ENCODE measurements at regions not wholly inside any gene's neighbourhood (a gene's known extent, or its start where the extent isn't known, plus 50 kb on each side); places are given as distances from the start of the nearest gene placed in this dataset.

DNA sequence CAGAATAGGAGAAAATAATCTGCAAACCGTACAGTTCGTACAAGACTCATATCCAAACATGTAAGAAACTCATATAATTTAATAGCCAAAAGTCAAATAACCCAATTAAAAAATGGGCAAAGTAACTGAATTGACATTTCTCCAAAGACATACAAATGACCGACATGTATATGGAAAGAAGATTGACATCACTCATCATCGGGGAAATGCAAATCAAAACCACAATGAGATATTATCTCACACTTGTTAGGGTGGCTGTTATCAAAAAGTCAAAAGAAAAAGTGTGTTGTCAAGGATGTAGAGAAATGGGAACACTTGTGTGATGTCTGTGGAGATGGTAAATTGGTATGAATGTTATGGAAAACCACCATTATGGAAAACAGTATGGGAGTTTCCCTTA, 70.5 kb upstream of the STXBP5 start:
- TF ChIP-seq, protein P1, sequence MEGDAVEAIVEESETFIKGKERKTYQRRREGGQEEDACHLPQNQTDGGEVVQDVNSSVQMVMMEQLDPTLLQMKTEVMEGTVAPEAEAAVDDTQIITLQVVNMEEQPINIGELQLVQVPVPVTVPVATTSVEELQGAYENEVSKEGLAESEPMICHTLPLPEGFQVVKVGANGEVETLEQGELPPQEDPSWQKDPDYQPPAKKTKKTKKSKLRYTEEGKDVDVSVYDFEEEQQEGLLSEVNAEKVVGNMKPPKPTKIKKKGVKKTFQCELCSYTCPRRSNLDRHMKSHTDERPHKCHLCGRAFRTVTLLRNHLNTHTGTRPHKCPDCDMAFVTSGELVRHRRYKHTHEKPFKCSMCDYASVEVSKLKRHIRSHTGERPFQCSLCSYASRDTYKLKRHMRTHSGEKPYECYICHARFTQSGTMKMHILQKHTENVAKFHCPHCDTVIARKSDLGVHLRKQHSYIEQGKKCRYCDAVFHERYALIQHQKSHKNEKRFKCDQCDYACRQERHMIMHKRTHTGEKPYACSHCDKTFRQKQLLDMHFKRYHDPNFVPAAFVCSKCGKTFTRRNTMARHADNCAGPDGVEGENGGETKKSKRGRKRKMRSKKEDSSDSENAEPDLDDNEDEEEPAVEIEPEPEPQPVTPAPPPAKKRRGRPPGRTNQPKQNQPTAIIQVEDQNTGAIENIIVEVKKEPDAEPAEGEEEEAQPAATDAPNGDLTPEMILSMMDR (IDR thresholded peaks at IDR 0.05) = no peak
- no peaks in the 10 kb centered on the region for H3K27me3 Mint-ChIP-seq (ENCODE audit: low read depth, poor library complexity)
- DNase-seq = no peak
- no peaks in the 10 kb centered on the region for H3K36me3 Mint-ChIP-seq (ENCODE audit: low read depth)
- H3K4me3 Mint-ChIP-seq = no peak overlapping the region
- peaks cover 6% of the 10 kb centered on the region for H3K4me1 Mint-ChIP-seq
- no peak overlapping the region for H3K27ac Mint-ChIP-seq
- no peaks in the 10 kb centered on the region for H3K9me3 Mint-ChIP-seq

DNA sequence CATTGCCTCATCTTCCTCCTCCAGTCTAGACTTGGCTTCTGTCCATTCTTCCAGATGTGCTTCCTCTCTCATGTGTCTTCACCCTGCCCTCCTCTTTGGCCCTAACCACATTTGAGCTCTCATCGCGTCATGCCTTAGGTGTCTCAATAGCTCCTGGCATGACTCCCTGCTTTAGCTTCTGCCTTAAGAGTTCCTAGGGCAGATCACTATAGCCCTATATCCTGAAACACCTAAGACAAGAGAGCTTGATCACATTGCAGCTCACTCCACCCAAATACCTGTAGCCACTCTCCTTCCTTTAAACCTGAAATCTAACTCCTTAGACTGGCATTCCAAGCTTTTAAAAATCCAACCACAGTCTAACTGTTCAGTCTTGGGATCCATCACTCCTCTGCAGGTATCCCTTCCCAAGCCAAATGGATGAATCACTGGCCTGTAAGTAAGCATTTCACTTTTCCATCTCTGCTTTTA, 69.0 kb upstream of the STXBP5 start:
- Mint-ChIP-seq H3K9me3 (no peaks in the 10 kb centered on the region), H3K27me3 (ENCODE audit: low read depth, poor library complexity) (peaks cover 4% of the 10 kb centered on the region), H3K4me1 (peaks cover 6% of the 10 kb centered on the region), H3K4me3 (no peak overlapping the region), H3K27ac (no peak overlapping the region), H3K36me3 (ENCODE audit: low read depth) (no peaks in the 10 kb centered on the region)
- no peak for DNase-seq
- TF ChIP-seq, protein P1 (IDR thresholded peaks at IDR 0.05) = no peak

- no peak for DNase-seq
- peaks cover 6% of the 10 kb centered on the region for H3K4me1 Mint-ChIP-seq
- no peak overlapping the region for H3K4me3 Mint-ChIP-seq
- TF ChIP-seq, protein P1 (IDR thresholded peaks at IDR 0.05) = no peak
- no peaks in the 10 kb centered on the region for H3K9me3 Mint-ChIP-seq
- no peaks in the 10 kb centered on the region for H3K36me3 Mint-ChIP-seq (ENCODE audit: low read depth)
- peaks cover 4% of the 10 kb centered on the region for H3K27me3 Mint-ChIP-seq (ENCODE audit: low read depth, poor library complexity)
- H3K27ac Mint-ChIP-seq = no peak overlapping the region
Measured at GRCh38 chr6:147136057-147136456, 68.2 kb upstream of the STXBP5 start.

DNA sequence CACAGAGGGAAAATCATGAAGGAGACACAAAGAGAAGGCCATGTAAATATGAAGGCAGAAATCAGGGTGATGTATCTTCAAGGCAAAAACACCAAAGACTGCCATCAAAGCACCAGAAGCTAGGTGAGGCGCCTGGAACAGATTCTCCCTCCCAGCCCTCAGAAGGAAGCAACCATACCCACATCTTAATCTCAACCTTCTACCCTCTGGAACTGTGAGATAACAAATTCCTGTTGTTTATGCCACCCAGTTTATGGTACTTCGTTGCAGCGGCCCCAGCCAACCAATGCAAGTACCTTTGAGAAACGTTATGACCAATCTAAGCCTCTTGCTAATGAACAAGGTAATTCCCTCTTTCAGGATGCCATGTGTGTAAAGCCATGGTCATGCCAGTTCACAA, 66.2 kb upstream of the STXBP5 start:
- Mint-ChIP-seq H3K36me3 (ENCODE audit: low read depth) (no peaks in the 10 kb centered on the region), H3K9me3 (no peaks in the 10 kb centered on the region), H3K27ac (no peak overlapping the region), H3K4me1 (peaks cover 9% of the 10 kb centered on the region), H3K27me3 (ENCODE audit: low read depth, poor library complexity) (peaks cover 4% of the 10 kb centered on the region), H3K4me3 (no peak overlapping the region)
- no peak for DNase-seq
- TF ChIP-seq, protein P1 (IDR thresholded peaks at IDR 0.05) = no peak

DNA sequence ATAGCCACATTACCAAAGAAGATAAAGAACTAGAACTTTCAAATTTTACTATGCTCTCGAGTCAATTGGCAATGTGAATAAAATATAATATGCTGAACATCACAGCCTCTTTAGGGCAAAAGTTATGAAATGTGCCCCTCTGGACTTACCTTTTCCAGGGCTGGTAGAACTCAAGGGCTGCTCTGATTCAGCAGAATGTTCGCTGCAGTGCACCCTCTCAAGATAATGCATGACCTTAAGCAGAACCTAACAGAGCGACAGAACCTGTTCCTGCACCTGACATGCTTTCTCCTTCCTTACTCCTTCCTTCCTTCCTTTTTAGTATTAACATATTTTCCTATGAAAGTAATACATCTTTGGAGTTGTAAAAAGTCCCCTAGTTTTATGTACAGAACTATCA, 65.4 kb upstream of the STXBP5 start:
- Mint-ChIP-seq H3K27ac (no peak overlapping the region), H3K9me3 (no peaks in the 10 kb centered on the region), H3K27me3 (ENCODE audit: low read depth, poor library complexity) (peaks cover 4% of the 10 kb centered on the region), H3K4me3 (no peak overlapping the region), H3K4me1 (peaks cover 9% of the 10 kb centered on the region), H3K36me3 (ENCODE audit: low read depth) (no peaks in the 10 kb centered on the region)
- TF ChIP-seq, protein P1 (IDR thresholded peaks at IDR 0.05) = no peak
- DNase-seq = no peak

- no peak overlapping the region for H3K27ac Mint-ChIP-seq
- peaks cover 4% of the 10 kb centered on the region for H3K27me3 Mint-ChIP-seq (ENCODE audit: low read depth, poor library complexity)
- H3K9me3 Mint-ChIP-seq = no peaks in the 10 kb centered on the region
- TF ChIP-seq, protein P1 (IDR thresholded peaks at IDR 0.05) = no peak
- H3K4me3 Mint-ChIP-seq = no peak overlapping the region
- no peaks in the 10 kb centered on the region for H3K36me3 Mint-ChIP-seq (ENCODE audit: low read depth)
- peaks cover 9% of the 10 kb centered on the region for H3K4me1 Mint-ChIP-seq
- DNase-seq = no peak
Measured at GRCh38 chr6:147141711-147142308, 62.4 kb upstream of the STXBP5 start.

Measured in nephron progenitor cell (in vitro differentiated cells).